SK-N-SH (cell line): ENCODE measurements at regions not wholly inside any gene's neighbourhood (a gene's known extent, or its start where the extent isn't known, plus 50 kb on each side); places are given as distances from the start of the nearest gene placed in this dataset.

Source experiments
- CTCF ChIA-PET: fragments of 300-600, 350-600 bp; formaldehyde crosslinking; extraction: SDS; loops from one replicate; lab custom pipeline; 2021; lab: Yijun Ruan, JAX
- POLR2A ChIA-PET: fragments of 350-600 bp; sonication (Branson Sonifier 250); formaldehyde crosslinking; extraction: SDS; loops from one replicate; lab custom pipeline; 2020; ENCODE audit warnings: antibody characterized with exemption, inconsistent platforms; lab: Yijun Ruan, JAX
- DNase-seq: peaks from one replicate; pipeline ENCODE4 v3.0.0; 2012
- H2AFZ ChIP-seq: fragments of 200-600 bp; sonication (generic); 2 replicates; pipeline ENCODE4 v1.8.1; 2016; ENCODE audit warnings: antibody characterized with exemption, mild to moderate bottlenecking, low read depth
- H3F3A ChIP-seq: fragments of 200-600 bp; sonication (generic); replicated peaks from 2 replicates; pipeline ENCODE3; 2016; ENCODE audit warnings: antibody characterized with exemption, mild to moderate bottlenecking; ENCODE audit not compliant: insufficient read depth
- H3K27ac ChIP-seq, 2 experiments: fragments of 200-500 bp in 1 of 2; fragments of 200-600 bp in 1 of 2; sonication (Bioruptor generic) in 1 of 2; sonication (generic), shearing (Covaris generic) in 1 of 2; 2 replicates each; pipeline versions ENCODE4 v1.5.1 to v1.6.1; 2014 to 2016; ENCODE audit warnings: low read depth in 2 of 2, inconsistent platforms in 1 of 2, low read length in 1 of 2, mild to moderate bottlenecking in 1 of 2, mixed read lengths in 1 of 2
- H3K27me3 ChIP-seq: fragments of 200-600 bp; sonication (generic), shearing (Covaris generic); 2 replicates; pipeline ENCODE4 v1.6.1; 2016; ENCODE audit warnings: mixed run types; ENCODE audit not compliant: insufficient read depth
- H3K36me3 ChIP-seq, 2 experiments: fragments of 200-500 bp in 1 of 2; fragments of 200-600 bp in 1 of 2; sonication (Bioruptor generic) in 1 of 2; sonication (generic) in 1 of 2; replicated peaks in 1 of 2; 2 replicates each; pipeline versions ENCODE3 to v1.5.1; 2014 to 2016; ENCODE audit warnings: low read length in 1 of 2, mild to moderate bottlenecking in 1 of 2; ENCODE audit not compliant: insufficient read depth in 2 of 2, control insufficient read depth in 1 of 2
- H3K4me1 ChIP-seq, 2 experiments: fragments of 200-500 bp in 1 of 2; fragments of 200-600 bp in 1 of 2; sonication (Bioruptor generic) in 1 of 2; sonication (generic), shearing (Covaris generic) in 1 of 2; 2 replicates each; pipeline versions ENCODE4 v1.5.1 to v1.6.1; 2014 to 2016; ENCODE audit warnings: low read depth in 1 of 2, low read length in 1 of 2, mixed run types in 1 of 2; ENCODE audit not compliant: insufficient read depth in 2 of 2, control insufficient read depth in 1 of 2
- H3K4me2 ChIP-seq: fragments of 200-600 bp; sonication (generic), shearing (Covaris generic); 2 replicates; pipeline ENCODE4 v1.6.1; 2017; ENCODE audit warnings: mixed run types
- H3K4me3 ChIP-seq, 2 experiments: fragments of 200-500 bp in 1 of 2; fragments of 200-600 bp in 1 of 2; sonication (Bioruptor generic) in 1 of 2; sonication (generic), shearing (Covaris generic) in 1 of 2; 2 replicates each; pipeline versions ENCODE4 v1.5.1 to v1.8.1; 2014 to 2016; ENCODE audit warnings: low read depth in 2 of 2, inconsistent platforms in 1 of 2, low read length in 1 of 2, mild to moderate bottlenecking in 1 of 2, mixed read lengths in 1 of 2, moderate library complexity in 1 of 2
- H3K79me2 ChIP-seq: fragments of 200-600 bp; sonication (generic); 2 replicates; pipeline ENCODE4 v1.8.1; 2017; ENCODE audit warnings: mild to moderate bottlenecking; ENCODE audit not compliant: insufficient read depth
- H3K9ac ChIP-seq: fragments of 200-600 bp; sonication (generic); 2 replicates; pipeline ENCODE4 v1.6.1; 2017; ENCODE audit warnings: mixed run types
- H3K9me2 ChIP-seq: fragments of 200-600 bp; sonication (generic); 2 replicates; pipeline ENCODE4 v1.6.1; 2017; ENCODE audit warnings: mixed run types
- H3K9me3 ChIP-seq: fragments of 200-600 bp; sonication (generic); 2 replicates; pipeline ENCODE4 v1.6.1; 2017; ENCODE audit warnings: mixed run types, mild to moderate bottlenecking, moderate library complexity
- H4K20me1 ChIP-seq: fragments of 200-600 bp; sonication (generic); 2 replicates; pipeline ENCODE4 v1.6.1; 2017; ENCODE audit warnings: mild to moderate bottlenecking, mixed run types; ENCODE audit not compliant: insufficient read depth
- CHD2 ChIP-seq: fragments of 150-350 bp; IDR thresholded peaks from 2 replicates; pipeline ENCODE4 v1.6.1; 2018; ENCODE audit warnings: low read length; ENCODE audit not compliant: partially characterized antibody
- ELF1 ChIP-seq: IDR thresholded peaks from 2 replicates; pipeline ENCODE4 v1.4.0; 2012
- EP300 ChIP-seq, 2 experiments: IDR thresholded peaks; 2 replicates each; pipeline versions ENCODE4 v1.4.0 to v1.6.1; 2012; ENCODE audit warnings: borderline replicate concordance in 1 of 2, low read depth in 1 of 2, low read length in 1 of 2
- FOSL2 ChIP-seq: IDR thresholded peaks from 2 replicates; pipeline ENCODE4 v1.4.0; 2012; ENCODE audit warnings: low read depth, mild to moderate bottlenecking, moderate library complexity, borderline replicate concordance
- FOXM1 ChIP-seq: IDR thresholded peaks from 2 replicates; pipeline ENCODE4 v1.4.0; 2012; ENCODE audit warnings: low read depth, mild to moderate bottlenecking
- GABPA ChIP-seq: IDR thresholded peaks from 2 replicates; pipeline ENCODE4 v1.4.0; 2012; ENCODE audit warnings: low read depth, mild to moderate bottlenecking
- JUND ChIP-seq: IDR thresholded peaks from 2 replicates; pipeline ENCODE4 v1.4.0; 2012
- MEF2A ChIP-seq: IDR thresholded peaks from 2 replicates; pipeline ENCODE4 v1.4.0; 2012; ENCODE audit warnings: low read depth, borderline replicate concordance
- NRF1 ChIP-seq: IDR thresholded peaks from 2 replicates; pipeline ENCODE4 v1.6.1; 2012; ENCODE audit warnings: low read depth, mild to moderate bottlenecking, low read length
- POLR2AphosphoS5 ChIP-seq: IDR thresholded peaks from 2 replicates; pipeline ENCODE4 v1.6.1; 2012; ENCODE audit warnings: low read depth, low read length
- RXRA ChIP-seq: IDR thresholded peaks from 2 replicates; pipeline ENCODE4 v1.4.0; 2012; ENCODE audit warnings: low read depth, mild to moderate bottlenecking, borderline replicate concordance
- SIN3A ChIP-seq: IDR thresholded peaks from 2 replicates; pipeline ENCODE4 v1.6.1; 2012; ENCODE audit warnings: low read depth, mild to moderate bottlenecking, low read length, moderate library complexity, borderline replicate concordance
- SMC3 ChIP-seq: IDR thresholded peaks from 2 replicates; pipeline ENCODE4 v1.6.1; 2012; ENCODE audit warnings: low read depth, low read length, improper control_type of control experiment
- TAF1 ChIP-seq: IDR thresholded peaks from 2 replicates; pipeline ENCODE4 v1.6.1; 2012; ENCODE audit warnings: low read depth, mild to moderate bottlenecking, low read length, moderate library complexity, borderline replicate concordance
- TCF12 ChIP-seq: IDR thresholded peaks from 2 replicates; pipeline ENCODE4 v1.4.0; 2012
- TEAD4 ChIP-seq: IDR thresholded peaks from 2 replicates; pipeline ENCODE4 v1.4.0; 2012; ENCODE audit warnings: mild to moderate bottlenecking, borderline replicate concordance; ENCODE audit not compliant: insufficient read depth
- YY1 ChIP-seq: IDR thresholded peaks from 2 replicates; pipeline ENCODE4 v1.4.0; 2012; ENCODE audit warnings: low read depth, mild to moderate bottlenecking
- WGBS: methylation state at CpG from one replicate; pipeline ENCODE4 v1.1.6; 2017; ENCODE audit warnings: low lambda C conversion rate; 5-methylcytosine and 5-hydroxymethylcytosine counted together
- TF ChIP-seq, protein P1 (sequence below): IDR thresholded peaks from 2 replicates; pipeline ENCODE4 v1.4.0; 2012; ENCODE audit warnings: low read depth
- TF ChIP-seq, protein P2 (sequence below): IDR thresholded peaks from 2 replicates; pipeline ENCODE4; 2012
- TF ChIP-seq, protein P3 (sequence below): fragments of 200-600 bp; sonication (generic); IDR thresholded peaks from 2 replicates; pipeline ENCODE4 v1.6.1; 2017; ENCODE audit warnings: antibody characterized with exemption, mild to moderate bottlenecking, moderate library complexity

DNA sequence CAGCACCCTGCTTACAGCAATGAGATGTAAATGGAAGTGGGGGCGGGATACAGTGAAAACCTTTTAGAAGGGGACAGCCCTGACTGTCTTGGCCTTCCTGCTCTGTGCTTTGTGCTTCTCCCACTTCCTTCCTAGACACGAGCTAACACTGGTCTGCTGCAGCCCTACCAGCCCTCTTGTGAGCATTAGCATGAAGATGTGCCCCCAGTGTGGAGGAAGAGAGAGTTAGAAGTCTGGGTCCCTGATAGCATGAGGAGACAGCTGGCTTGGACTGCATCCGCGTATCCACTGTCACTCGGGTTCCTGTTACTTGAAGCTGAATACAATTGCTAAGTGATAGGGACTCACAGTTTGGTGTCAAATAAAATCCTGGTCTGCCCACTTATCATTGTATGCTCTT is 248.1 kb upstream of the SOX5 start:
- Histone ChIP-seq H3K4me2 (no peak overlapping the region), H3K9ac (no peak overlapping the region), H3K9me2 (no peaks in the 10 kb centered on the region), H3F3A (no peaks in the 10 kb centered on the region), H3K4me3 (no peak overlapping the region), H3K4me1 (no peaks in the 10 kb centered on the region; a peak in 1 of 4 replicates), H3K9me3 (no peaks in the 10 kb centered on the region), H3K27me3 (no peaks in the 10 kb centered on the region), H3K27ac (no peak overlapping the region), H2AFZ (no peak overlapping the region), H4K20me1 (no peaks in the 10 kb centered on the region), H3K79me2 (no peaks in the 10 kb centered on the region), H3K36me3 (no peaks in the 10 kb centered on the region)
- no peak for DNase-seq
- ChIA-PET POLR2A (no interaction called here), CTCF (no interaction called here)
- WGBS = 82% methylated on average over 4 of the region's 5 CpGs
- TF ChIP-seq, protein P1, sequence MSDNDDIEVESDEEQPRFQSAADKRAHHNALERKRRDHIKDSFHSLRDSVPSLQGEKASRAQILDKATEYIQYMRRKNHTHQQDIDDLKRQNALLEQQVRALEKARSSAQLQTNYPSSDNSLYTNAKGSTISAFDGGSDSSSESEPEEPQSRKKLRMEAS = no peak
- no peak for TF ChIP-seq MEF2A
- no peak for TF ChIP-seq EP300 (IDR thresholded peaks at IDR 0.05; ENCODE audit: borderline replicate concordance in 1 of 2, low read depth in 1 of 2, low read length in 1 of 2)
- TF ChIP-seq TEAD4 = no peak
- TF ChIP-seq TCF12 = no peak
- no peak for TF ChIP-seq SMC3
- no peak for TF ChIP-seq FOXM1
- TF ChIP-seq RXRA = no peak
- no peak for TF ChIP-seq YY1
- TF ChIP-seq, protein P2, sequence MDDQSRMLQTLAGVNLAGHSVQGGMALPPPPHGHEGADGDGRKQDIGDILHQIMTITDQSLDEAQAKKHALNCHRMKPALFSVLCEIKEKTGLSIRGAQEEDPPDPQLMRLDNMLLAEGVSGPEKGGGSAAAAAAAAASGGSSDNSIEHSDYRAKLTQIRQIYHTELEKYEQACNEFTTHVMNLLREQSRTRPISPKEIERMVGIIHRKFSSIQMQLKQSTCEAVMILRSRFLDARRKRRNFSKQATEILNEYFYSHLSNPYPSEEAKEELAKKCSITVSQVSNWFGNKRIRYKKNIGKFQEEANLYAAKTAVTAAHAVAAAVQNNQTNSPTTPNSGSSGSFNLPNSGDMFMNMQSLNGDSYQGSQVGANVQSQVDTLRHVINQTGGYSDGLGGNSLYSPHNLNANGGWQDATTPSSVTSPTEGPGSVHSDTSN = no peak
- no peak for TF ChIP-seq GABPA

DNA sequence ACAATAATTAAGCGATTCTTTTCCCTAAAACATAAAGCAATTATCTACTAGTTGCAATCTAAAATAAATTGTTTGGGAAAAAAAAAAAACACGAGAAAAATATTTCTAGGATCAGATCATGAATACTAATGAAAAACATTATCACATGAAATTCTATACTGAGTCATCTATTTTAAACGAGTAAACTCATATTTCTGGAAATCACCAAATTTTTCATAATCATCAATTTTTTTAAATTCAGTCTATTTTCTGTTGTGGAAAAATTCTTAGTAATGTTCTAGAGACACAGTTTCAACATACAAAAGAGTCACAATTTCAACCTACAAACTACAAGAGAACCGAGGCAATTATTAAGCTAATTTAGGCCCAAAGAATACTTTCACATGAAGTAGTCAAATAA is 245.6 kb upstream of the SOX5 start:
- Histone ChIP-seq H3K4me2 (no peak overlapping the region), H3K9me2 (no peaks in the 10 kb centered on the region), H3K4me3 (no peak overlapping the region), H3K9ac (no peak overlapping the region), H3K27ac (no peak overlapping the region), H3K27me3 (no peaks in the 10 kb centered on the region), H3K79me2 (no peaks in the 10 kb centered on the region), H3K4me1 (no peaks in the 10 kb centered on the region; a peak in 2 of 4 replicates), H2AFZ (no peak overlapping the region), H3K9me3 (no peaks in the 10 kb centered on the region), H3F3A (no peaks in the 10 kb centered on the region), H3K36me3 (no peaks in the 10 kb centered on the region), H4K20me1 (no peaks in the 10 kb centered on the region)
- ChIA-PET POLR2A (no interaction called here), CTCF (no interaction called here)
- 62% methylated on average over 4 of the region's 4 CpGs for WGBS
- DNase-seq = no peak
- TF ChIP-seq TEAD4 (no peak), TAF1 (no peak), NRF1 (no peak), MEF2A (no peak), CHD2 (no peak), JUND (no peak), ELF1 (no peak), SIN3A (no peak), FOSL2 (no peak), EP300 (IDR thresholded peaks at IDR 0.05; ENCODE audit: borderline replicate concordance in 1 of 2, low read depth in 1 of 2, low read length in 1 of 2) (no peak), POLR2AphosphoS5 (no peak)
- TF ChIP-seq, protein P3, sequence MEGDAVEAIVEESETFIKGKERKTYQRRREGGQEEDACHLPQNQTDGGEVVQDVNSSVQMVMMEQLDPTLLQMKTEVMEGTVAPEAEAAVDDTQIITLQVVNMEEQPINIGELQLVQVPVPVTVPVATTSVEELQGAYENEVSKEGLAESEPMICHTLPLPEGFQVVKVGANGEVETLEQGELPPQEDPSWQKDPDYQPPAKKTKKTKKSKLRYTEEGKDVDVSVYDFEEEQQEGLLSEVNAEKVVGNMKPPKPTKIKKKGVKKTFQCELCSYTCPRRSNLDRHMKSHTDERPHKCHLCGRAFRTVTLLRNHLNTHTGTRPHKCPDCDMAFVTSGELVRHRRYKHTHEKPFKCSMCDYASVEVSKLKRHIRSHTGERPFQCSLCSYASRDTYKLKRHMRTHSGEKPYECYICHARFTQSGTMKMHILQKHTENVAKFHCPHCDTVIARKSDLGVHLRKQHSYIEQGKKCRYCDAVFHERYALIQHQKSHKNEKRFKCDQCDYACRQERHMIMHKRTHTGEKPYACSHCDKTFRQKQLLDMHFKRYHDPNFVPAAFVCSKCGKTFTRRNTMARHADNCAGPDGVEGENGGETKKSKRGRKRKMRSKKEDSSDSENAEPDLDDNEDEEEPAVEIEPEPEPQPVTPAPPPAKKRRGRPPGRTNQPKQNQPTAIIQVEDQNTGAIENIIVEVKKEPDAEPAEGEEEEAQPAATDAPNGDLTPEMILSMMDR = no peak
